Astrocyte (in vitro differentiated cells and primary cell): ENCODE measurements at regions not wholly inside any gene's neighbourhood (a gene's known extent, or its start where the extent isn't known, plus 50 kb on each side); places are given as distances from the start of the nearest gene placed in this dataset.

Source experiments
- EZH2 ChIP-seq: IDR thresholded peaks from 2 replicates; pipeline ENCODE4 v1.6.1; 2012; ENCODE audit warnings: mild to moderate bottlenecking, low read length, inconsistent platforms; ENCODE audit not compliant: insufficient read depth
- TF ChIP-seq, protein P1 (sequence below): IDR thresholded peaks from 2 replicates; pipeline ENCODE4 v1.5.1; 2011; ENCODE audit warnings: low read depth, mild to moderate bottlenecking, inconsistent platforms, low read length, moderate library complexity; ENCODE audit not compliant: insufficient read depth

GRCh38 chr10:2761311-2761710, 306.0 kb upstream of the PFKP start:
- TF ChIP-seq, protein P1, sequence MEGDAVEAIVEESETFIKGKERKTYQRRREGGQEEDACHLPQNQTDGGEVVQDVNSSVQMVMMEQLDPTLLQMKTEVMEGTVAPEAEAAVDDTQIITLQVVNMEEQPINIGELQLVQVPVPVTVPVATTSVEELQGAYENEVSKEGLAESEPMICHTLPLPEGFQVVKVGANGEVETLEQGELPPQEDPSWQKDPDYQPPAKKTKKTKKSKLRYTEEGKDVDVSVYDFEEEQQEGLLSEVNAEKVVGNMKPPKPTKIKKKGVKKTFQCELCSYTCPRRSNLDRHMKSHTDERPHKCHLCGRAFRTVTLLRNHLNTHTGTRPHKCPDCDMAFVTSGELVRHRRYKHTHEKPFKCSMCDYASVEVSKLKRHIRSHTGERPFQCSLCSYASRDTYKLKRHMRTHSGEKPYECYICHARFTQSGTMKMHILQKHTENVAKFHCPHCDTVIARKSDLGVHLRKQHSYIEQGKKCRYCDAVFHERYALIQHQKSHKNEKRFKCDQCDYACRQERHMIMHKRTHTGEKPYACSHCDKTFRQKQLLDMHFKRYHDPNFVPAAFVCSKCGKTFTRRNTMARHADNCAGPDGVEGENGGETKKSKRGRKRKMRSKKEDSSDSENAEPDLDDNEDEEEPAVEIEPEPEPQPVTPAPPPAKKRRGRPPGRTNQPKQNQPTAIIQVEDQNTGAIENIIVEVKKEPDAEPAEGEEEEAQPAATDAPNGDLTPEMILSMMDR, result no peak
- TF ChIP-seq EZH2, result no peak
